HG03565 (cell line): ENCODE measurements at regions not wholly inside any gene's neighbourhood (a gene's known extent, or its start where the extent isn't known, plus 50 kb on each side); places are given as distances from the start of the nearest gene placed in this dataset.

ENCODE experiments used
- ATAC-seq: cut with Tn5 transposase; IDR thresholded peaks from one replicate; pipeline ENCODE4 v1.9.1; 2021; ENCODE audit warnings: mild to moderate bottlenecking, moderate library complexity; ENCODE audit not compliant: unreplicated experiment

DNA sequence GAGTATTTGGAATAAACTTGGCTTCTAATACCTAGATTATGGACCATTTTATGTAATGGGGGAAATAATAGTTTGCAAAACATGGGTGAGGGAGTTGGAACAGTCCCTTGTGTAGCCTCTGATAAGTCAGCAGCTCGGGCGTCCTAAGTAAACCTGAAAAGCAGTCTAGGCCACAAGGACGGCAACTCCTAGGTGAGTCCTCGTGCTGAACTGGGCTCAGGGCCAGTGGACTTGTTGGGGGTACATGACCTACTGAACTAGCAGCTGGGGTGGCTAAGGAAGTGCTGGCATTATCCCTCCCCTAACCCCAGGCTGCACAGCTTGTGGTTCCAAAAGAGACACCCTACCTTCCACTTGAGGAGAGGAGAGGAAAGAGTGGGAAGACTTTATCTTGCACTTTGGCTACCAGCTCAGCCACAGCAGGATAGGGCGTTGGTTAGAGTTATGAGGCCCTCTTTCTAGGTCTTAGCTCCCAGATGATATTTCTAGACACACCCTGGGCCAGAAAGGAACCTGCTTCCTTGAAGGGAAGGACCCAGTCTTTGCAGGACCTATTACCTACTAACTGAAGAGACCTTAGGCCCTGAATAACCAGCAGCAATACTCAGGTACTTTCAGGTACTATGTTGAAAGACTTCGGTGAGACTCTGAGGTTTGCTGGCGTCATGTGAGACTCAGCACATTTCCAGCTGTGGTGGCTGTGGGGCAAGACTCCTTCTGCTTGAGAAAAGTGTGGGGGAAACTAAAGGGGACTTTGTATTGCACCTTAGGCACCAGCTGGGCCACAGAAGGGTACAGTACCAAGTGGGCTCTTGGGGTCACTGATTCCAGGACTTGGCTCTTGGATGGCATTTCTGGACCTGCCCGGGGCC is 71.0 kb downstream of the AQP4 start:
- no peak for ATAC-seq

DNA sequence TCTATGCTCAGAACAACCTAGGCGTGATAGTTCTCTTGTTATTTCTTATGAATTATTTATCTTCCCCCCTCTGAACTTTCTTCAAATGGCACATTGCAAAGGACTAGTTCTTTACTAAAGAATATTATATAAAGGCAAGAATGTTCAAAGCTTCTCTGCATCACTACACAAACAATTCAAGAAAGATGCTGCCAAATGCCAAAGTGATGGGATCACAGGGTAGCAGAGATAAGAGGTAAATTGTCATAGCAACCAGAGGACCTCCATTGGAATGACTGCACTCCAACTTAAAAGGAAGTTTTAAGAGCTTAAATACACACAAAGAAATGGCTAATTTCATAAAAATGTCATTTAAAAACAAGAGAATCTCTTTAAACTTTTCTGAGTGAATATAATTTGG is 72.8 kb downstream of the AQP4 start:
- ATAC-seq, result no peak

GRCh38 chr18:26791676-26792075 is 73.8 kb downstream of the AQP4 start:
- no peak for ATAC-seq

DNA sequence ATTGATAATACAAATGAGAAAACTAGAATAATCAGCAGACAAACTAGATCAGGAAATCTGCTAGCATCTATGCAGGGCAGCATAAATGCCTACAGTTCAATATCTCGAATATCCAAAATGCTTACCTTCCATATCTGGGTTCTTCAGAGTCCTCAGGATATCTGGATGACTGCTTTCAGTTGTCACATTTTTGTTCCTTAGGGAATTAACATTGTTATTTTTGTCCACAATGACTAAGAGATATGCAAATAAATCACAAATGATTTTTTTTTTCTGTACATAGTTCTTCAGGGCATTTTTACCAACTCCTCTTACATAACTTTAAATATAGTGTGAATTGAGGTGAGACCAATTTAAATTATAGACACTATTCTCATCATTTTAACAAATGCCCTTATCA is 80.9 kb downstream of the AQP4 start:
- ATAC-seq, result no peak

DNA sequence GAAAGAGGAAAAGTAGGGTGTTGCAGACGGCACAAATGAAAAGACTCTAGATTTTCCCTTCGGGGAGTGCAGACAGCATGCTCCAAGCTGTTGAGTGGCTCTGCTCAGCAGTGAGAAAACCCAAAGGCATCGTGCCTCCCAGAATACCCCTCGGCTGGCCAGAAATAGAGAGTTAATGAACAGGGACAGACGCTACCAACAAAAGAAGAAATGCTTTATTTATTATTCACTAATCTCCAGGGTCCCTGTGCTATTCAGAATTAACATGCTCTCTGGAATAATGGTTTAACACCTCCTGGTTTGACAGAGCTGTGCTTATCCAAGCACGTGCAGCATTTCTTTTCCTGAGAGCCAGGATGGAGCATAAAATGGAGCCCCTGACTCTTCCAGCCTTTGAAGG is 82.3 kb downstream of the AQP4 start:
- no peak for ATAC-seq

- ATAC-seq, result no peak
Measured at GRCh38 chr18:26780520-26781325, 84.8 kb downstream of the AQP4 start.

DNA sequence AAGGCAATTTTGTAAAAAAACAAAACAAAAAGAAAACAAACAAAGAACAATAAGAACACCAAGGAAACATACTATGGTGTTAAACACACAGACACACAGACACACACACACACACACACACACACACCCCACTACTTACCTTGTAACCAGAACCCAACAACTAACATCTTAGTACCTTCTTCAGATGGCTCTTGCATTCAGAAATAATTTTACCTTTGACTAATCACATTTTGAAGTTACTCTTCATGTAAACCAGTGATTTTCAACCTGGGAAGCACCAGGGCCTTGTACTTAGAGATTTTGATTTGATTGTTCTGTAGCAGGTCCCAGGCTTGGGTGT is 87.5 kb downstream of the AQP4 start:
- no peak for ATAC-seq

- no peak for ATAC-seq
Measured at GRCh38 chr18:26777351-26778053, 88.0 kb downstream of the AQP4 start.

DNA sequence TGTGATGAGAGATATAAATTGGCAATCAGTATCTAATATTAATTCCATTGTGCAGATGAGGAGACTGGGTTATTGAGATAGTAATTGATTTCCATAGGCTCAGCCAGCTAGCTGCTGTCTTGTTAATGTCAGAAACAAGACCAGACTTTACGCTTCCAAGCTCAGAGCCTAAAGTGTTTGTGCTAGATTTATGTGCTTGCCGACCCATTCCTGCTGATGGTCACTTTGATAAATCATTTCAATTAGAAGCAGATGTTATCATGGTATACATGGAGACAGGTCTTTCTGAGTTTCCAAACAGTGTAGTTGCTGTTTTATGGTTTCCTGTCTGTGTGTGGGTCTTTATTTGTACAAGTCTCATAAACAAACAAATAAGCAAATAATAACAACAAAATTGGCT is 92.8 kb downstream of the AQP4 start:
- ATAC-seq, result no peak

DNA sequence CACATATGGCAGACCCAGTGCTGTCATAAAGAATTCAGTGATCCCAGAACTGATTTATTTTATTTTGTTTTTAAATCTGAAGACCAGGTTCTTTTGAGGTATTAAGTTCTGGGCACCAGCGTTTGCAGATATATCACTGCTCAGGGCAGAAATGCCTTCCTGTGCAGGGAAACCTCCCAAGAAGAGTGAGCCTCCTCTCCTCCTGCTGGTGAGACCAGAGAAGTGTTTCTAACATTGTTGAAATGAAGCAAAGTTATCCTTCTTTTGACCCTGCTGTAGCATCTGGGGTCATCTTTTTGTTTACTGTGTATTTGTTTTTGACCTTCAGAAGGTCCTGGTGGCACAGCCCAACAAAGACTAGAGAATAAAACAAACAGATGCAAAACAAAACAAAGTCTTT is 94.0 kb downstream of the AQP4 start:
- no peak for ATAC-seq

- no peak for ATAC-seq
Measured at GRCh38 chr18:26768385-26768784, 97.1 kb downstream of the AQP4 start.

DNA sequence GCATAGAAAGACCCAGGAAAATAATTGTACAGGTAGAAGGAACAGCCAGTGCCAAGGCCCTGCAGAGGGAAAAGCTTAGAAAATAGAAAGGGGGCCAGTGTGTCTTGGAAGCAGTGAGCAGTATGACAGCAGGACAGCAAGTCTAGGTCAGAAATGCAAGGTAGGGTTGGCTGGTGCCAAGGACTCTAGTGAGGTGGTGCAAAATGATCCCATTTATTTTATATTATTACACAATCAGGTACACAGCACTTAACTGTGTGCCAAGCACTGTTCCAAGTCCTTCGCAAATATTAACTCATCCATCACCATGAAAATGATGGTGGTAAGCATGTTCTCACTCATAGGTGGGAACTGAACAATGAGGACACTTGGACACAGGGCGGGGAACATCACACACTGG is 100.0 kb downstream of the AQP4 start:
- ATAC-seq, result no peak

GRCh38 chr18:26764586-26764985 is 100.9 kb downstream of the AQP4 start:
- ATAC-seq, result no peak

- no peak for ATAC-seq
Measured at GRCh38 chr18:26764177-26764576, 101.3 kb downstream of the AQP4 start.

GRCh38 chr18:26763446-26764110 is 101.9 kb downstream of the AQP4 start:
- no peak for ATAC-seq

DNA sequence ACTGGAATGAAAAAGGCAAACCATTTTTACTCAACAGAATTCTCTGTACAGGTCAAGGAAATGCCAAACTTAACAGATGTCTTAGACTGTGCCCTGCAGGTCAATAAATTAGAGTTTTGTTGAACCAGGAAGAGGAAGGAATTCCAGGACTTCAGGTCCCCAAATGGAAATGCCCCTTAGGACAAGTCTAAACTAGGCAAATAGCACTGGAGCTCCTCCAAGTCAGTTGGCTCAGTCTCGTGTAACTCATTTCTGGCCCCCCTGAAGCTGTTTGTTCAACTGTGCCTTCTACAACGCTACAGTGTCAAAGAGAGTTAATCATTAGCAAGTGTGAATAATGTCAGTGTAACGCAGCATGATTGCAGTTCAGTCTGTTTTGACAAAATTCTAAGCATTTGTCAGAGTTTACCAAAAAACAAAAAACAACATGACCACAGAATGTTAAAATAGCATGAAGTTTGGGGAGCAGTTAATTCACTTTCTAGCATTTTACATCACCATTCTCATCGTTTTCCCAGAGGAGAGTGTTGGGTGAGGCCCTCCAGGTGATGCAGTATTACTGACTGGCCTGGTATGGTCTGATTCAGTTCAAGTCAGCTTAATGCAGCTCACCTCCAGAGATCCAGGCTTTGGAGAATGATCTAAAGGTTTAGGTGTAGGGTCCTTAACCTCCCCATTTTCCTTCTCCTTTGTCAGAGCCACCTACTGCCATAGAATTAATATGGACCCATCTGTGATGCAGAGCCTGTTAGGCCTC is 108.1 kb downstream of the AQP4 start:
- ATAC-seq, result no peak

DNA sequence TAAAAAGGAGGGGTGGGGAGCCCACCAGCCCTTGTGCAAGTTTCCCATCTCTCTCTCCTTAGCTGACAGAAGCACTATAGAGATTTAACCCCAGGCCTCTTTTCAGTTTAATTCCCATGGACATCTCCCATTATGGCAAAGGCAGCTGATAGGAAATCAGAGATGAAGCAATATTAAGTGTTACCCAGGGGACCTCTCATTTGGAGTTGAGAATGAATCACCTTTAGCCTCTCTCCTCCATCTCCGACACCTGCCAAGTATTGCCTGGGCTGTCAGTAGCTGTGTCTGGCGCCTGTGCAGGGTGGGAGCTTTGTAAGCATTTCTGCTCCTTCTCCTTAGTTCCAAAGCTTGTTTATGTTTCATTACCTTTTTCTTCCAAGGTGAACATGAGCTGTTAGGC is 109.0 kb downstream of the AQP4 start:
- no peak for ATAC-seq

- ATAC-seq, result no peak
Measured at GRCh38 chr18:26746826-26747475, 118.6 kb downstream of the AQP4 start.

- ATAC-seq, result no peak
Measured at GRCh38 chr18:26746398-26746797, 119.1 kb downstream of the AQP4 start.
